B cell (primary cell): ENCODE measurements at regions not wholly inside any gene's neighbourhood (a gene's known extent, or its start where the extent isn't known, plus 50 kb on each side); places are given as distances from the start of the nearest gene placed in this dataset.

Source experiments
- ATAC-seq: fragments of 200-7000 bp; cut with Tn5 transposase; one replicate; pipeline ENCODE4 v1.10.0; 2021; ENCODE audit warnings: low read depth, mild to moderate bottlenecking, moderate number of reproducible peaks, moderate library complexity
- CTCF ChIA-PET: fragments of 350-600 bp; sonication (Branson Sonifier 250); formaldehyde crosslinking; loops from one replicate; lab custom pipeline; 2021; ENCODE audit warnings: antibody characterized with exemption, inconsistent platforms; lab: Charles Lee
- POLR2A ChIA-PET: fragments of 350-600 bp; sonication (Branson Sonifier 250); formaldehyde crosslinking; loops from one replicate; lab custom pipeline; 2021; ENCODE audit warnings: antibody characterized with exemption; lab: Charles Lee
- DNase-seq: peaks from one replicate; pipeline ENCODE4 v3.0.0; 2013
- H2AFZ ChIP-seq: 2 replicates; pipeline ENCODE4 v1.6.1; 2012; ENCODE audit warnings: mild to moderate bottlenecking, low read depth, low read length; ENCODE audit not compliant: insufficient read depth, poor library complexity, severe bottlenecking
- H3K27ac ChIP-seq, 2 donors: 1 replicate in 1 of 2; 2 replicates in 1 of 2; pipeline ENCODE4 v1.5.1; 2012 to 2013; ENCODE audit warnings: low read length in 2 of 2, mild to moderate bottlenecking in 2 of 2, moderate library complexity in 1 of 2
- H3K27me3 ChIP-seq, 4 experiments: fragments of 200-600 bp in 1 of 4; sonication (generic) in 1 of 4; replicated peaks in 1 of 4; 1 replicate in 2 of 4; 2 replicates in 2 of 4; pipeline versions ENCODE4 v1.6.1 to v1.7.0; 2013 to 2016; ENCODE audit warnings: low read length in 3 of 4, mild to moderate bottlenecking in 2 of 4, mixed read lengths in 1 of 4, moderate library complexity in 1 of 4; ENCODE audit not compliant: insufficient read depth in 4 of 4, control insufficient read depth in 3 of 4; ENCODE audit errors: control extremely low read depth in 1 of 4
- H3K36me3 ChIP-seq, 2 experiments: replicated peaks in 1 of 2; 1 replicate in 1 of 2; 2 replicates in 1 of 2; pipeline versions ENCODE4 v1.6.1 to v1.7.1; 2013; ENCODE audit warnings: low read length in 1 of 2; ENCODE audit not compliant: insufficient read depth in 2 of 2, control insufficient read depth in 1 of 2; ENCODE audit errors: control extremely low read depth in 1 of 2, extremely low read depth in 1 of 2
- H3K4me1 ChIP-seq, 2 donors: fragments of 200-600 bp in 1 of 2; sonication (generic) in 1 of 2; 1 replicate in 1 of 2; 2 replicates in 1 of 2; pipeline versions ENCODE4 v1.5.1 to v1.6.1; 2013 to 2017; ENCODE audit warnings: low read length in 2 of 2; ENCODE audit not compliant: control insufficient read depth in 2 of 2, insufficient read depth in 2 of 2
- H3K4me2 ChIP-seq: replicated peaks from 2 replicates; pipeline ENCODE3; 2012; ENCODE audit warnings: mild to moderate bottlenecking, low read depth, low read length; ENCODE audit not compliant: poor library complexity, severe bottlenecking
- H3K4me3 ChIP-seq, 5 experiments: fragments of 200-600 bp in 1 of 5; sonication (generic) in 1 of 5; 1 replicate in 3 of 5; 2 replicates in 2 of 5; pipeline versions ENCODE4 v1.5.1 to v1.7.0; 2011 to 2016; ENCODE audit warnings: low read length in 4 of 5, mild to moderate bottlenecking in 4 of 5, low read depth in 2 of 5, control low read depth in 1 of 5, moderate library complexity in 1 of 5; ENCODE audit not compliant: insufficient read depth in 1 of 5; ENCODE audit errors: control extremely low read depth in 1 of 5, extremely low read depth in 1 of 5
- H3K79me2 ChIP-seq: fragments of 200-600 bp; sonication (generic); one replicate; pipeline ENCODE4 v1.6.0; 2016; ENCODE audit warnings: low read length; ENCODE audit not compliant: control insufficient read depth, insufficient read depth
- H3K9ac ChIP-seq: fragments of 200-600 bp; sonication (generic); 2 replicates; pipeline ENCODE4 v1.6.1; 2017; ENCODE audit warnings: mild to moderate bottlenecking, low read length, moderate library complexity
- H3K9me3 ChIP-seq, 3 donors: one replicate each; pipeline versions ENCODE4 v1.6.1 to v1.7.1; 2013; ENCODE audit warnings: low read length in 2 of 3; ENCODE audit not compliant: control insufficient read depth in 2 of 3, insufficient read depth in 1 of 3; ENCODE audit errors: control extremely low read depth in 1 of 3
- H4K20me1 ChIP-seq: 2 replicates; pipeline ENCODE4 v1.6.0; 2012; ENCODE audit warnings: mild to moderate bottlenecking, low read length; ENCODE audit not compliant: insufficient read depth, control insufficient read depth, poor library complexity, severe bottlenecking
- H3K27ac Mint-ChIP-seq: one replicate; pipeline ENCODE4 v1.8.0; 2021; ENCODE audit warnings: mixed read lengths
- H3K27me3 Mint-ChIP-seq: one replicate; pipeline ENCODE4 v1.8.0; 2021; ENCODE audit warnings: mixed read lengths
- H3K4me1 Mint-ChIP-seq: one replicate; pipeline ENCODE4 v1.8.0; 2021; ENCODE audit warnings: mixed read lengths
- H3K4me3 Mint-ChIP-seq: one replicate; pipeline ENCODE4 v1.8.0; 2021; ENCODE audit warnings: mixed read lengths
- H3K9me3 Mint-ChIP-seq: one replicate; pipeline ENCODE4 v1.8.0; 2022; ENCODE audit warnings: mixed read lengths; ENCODE audit not compliant: insufficient read depth
- CTCF ChIP-seq: fragments of 200-600 bp; IDR thresholded peaks from one replicate; pipeline ENCODE4 v1.8.0; 2022; ENCODE audit warnings: antibody characterized with exemption, mild to moderate bottlenecking
- EZH2 ChIP-seq: IDR thresholded peaks from 2 replicates; pipeline ENCODE4 v1.6.1; 2012; ENCODE audit warnings: borderline replicate concordance, low read depth, mild to moderate bottlenecking, moderate library complexity, low read length; ENCODE audit not compliant: insufficient read depth, poor library complexity, severe bottlenecking
- WGBS: methylation state at CpG from one replicate; pipeline ENCODE4 v1.1.5; 2013; ENCODE audit warnings: missing lambda C conversion rate; ENCODE audit not compliant: insufficient coverage; 5-methylcytosine and 5-hydroxymethylcytosine counted together
- intact Hi-C: fragments of 100-400 bp; cut with micrococcal nuclease; formaldehyde crosslinking; loops from one replicate; pipeline ENCODE4 v1.10.0; 2022

- no peak overlapping the region for H3K27ac Mint-ChIP-seq
- H3K27me3 Mint-ChIP-seq = peaks cover 24% of the 10 kb centered on the region
- POLR2A ChIA-PET = no interaction called here
- Histone ChIP-seq H3K4me3 (no peak overlapping the region), H4K20me1 (no peaks in the 10 kb centered on the region), H3K27me3 (peaks cover 0 to 11% (median 0%) of the 10 kb centered on the region in 4 experiments), H3K9me3 (peaks cover 0 to 8% (median 0%) of the 10 kb centered on the region in 3 donors), H2AFZ (no peak overlapping the region), H3K36me3 (no peaks in the 10 kb centered on the region), H3K79me2 (no peaks in the 10 kb centered on the region), H3K27ac (no peak overlapping the region), H3K4me2 (no peak overlapping the region), H3K9ac (no peak overlapping the region), H3K4me1 (no peaks in the 10 kb centered on the region)
- ATAC-seq (no peak), DNase-seq (no peak)
- H3K4me1 Mint-ChIP-seq = no peaks in the 10 kb centered on the region
- CTCF ChIA-PET = no interaction called here
- intact Hi-C loops = no loop called here
- TF ChIP-seq CTCF (no peak), EZH2 (no peak)
- no peak overlapping the region for H3K4me3 Mint-ChIP-seq
- 89% methylated on average over 14 of the region's 14 CpGs for WGBS
- H3K9me3 Mint-ChIP-seq = no peaks in the 10 kb centered on the region
These were observed 52.2 kb upstream of the PCSK6 start for GRCh38 chr15:101541501-101542292.

GRCh38 chr15:101540480-101541239, 51.2 kb upstream of the PCSK6 start:
- H3K27me3 ChIP-seq = peaks cover 0 to 6% (median 0%) of the 10 kb centered on the region in 4 experiments
- WGBS = 92% methylated on average over 8 of the region's 10 CpGs
- no peak overlapping the region for H3K4me3 ChIP-seq
- H3K9ac ChIP-seq = no peak overlapping the region
- no peaks in the 10 kb centered on the region for H3K79me2 ChIP-seq
- H3K4me1 ChIP-seq = no peaks in the 10 kb centered on the region
- H3K4me1 Mint-ChIP-seq = no peaks in the 10 kb centered on the region
- ATAC-seq (no peak), DNase-seq (no peak)
- TF ChIP-seq EZH2 (no peak), CTCF (no peak)
- H4K20me1 ChIP-seq = no peaks in the 10 kb centered on the region
- no peaks in the 10 kb centered on the region for H3K9me3 Mint-ChIP-seq
- no peak overlapping the region for H3K4me2 ChIP-seq
- ChIA-PET POLR2A (no interaction called here), CTCF (no interaction called here)
- peaks cover 0 to 8% (median 0%) of the 10 kb centered on the region in 3 donors for H3K9me3 ChIP-seq
- intact Hi-C loops = no loop called here
- no peaks in the 10 kb centered on the region for H3K36me3 ChIP-seq
- no peak overlapping the region for H3K4me3 Mint-ChIP-seq
- peaks cover 13% of the 10 kb centered on the region for H3K27me3 Mint-ChIP-seq
- no peak overlapping the region for H3K27ac ChIP-seq
- no peak overlapping the region for H2AFZ ChIP-seq
- H3K27ac Mint-ChIP-seq = no peak overlapping the region
